GM12891 (cell line): ENCODE measurements at regions not wholly inside any gene's neighbourhood (a gene's known extent, or its start where the extent isn't known, plus 50 kb on each side); places are given as distances from the start of the nearest gene placed in this dataset.
"Not testable (repeated sequence)": the region's sequence is repeated elsewhere in the genome, so short reads cannot be mapped to it uniquely, and the experiment has no call there.

Source experiments
- DNase-seq: peaks from one replicate; pipeline ENCODE4 v3.0.0; 2011; ENCODE audit warnings: low spot score; ENCODE audit not compliant: insufficient read length
- FAIRE-seq: peaks from 2 replicates; lab custom pipeline; 2011; peaks lifted over from hg19 to GRCh38; lab: Jason Lieb, UNC
- PAX5 ChIP-seq: IDR thresholded peaks from 2 replicates; pipeline ENCODE4 v1.6.1; 2011; ENCODE audit warnings: low read length, moderate library complexity, mild to moderate bottlenecking; ENCODE audit not compliant: insufficient read depth, severe bottlenecking
- POLR2A ChIP-seq: IDR thresholded peaks from 2 replicates; pipeline ENCODE4 v1.6.1; 2011; ENCODE audit warnings: low read depth, low read length, control low read depth
- POLR2AphosphoS5 ChIP-seq: IDR thresholded peaks from 2 replicates; pipeline ENCODE4 v1.6.1; 2011; ENCODE audit warnings: low read depth, low read length, control low read depth
- POU2F2 ChIP-seq: IDR thresholded peaks from 2 replicates; pipeline ENCODE4 v1.6.1; 2011; ENCODE audit warnings: low read depth, mild to moderate bottlenecking, control low read depth, low read length, moderate library complexity
- SPI1 ChIP-seq: IDR thresholded peaks from 2 replicates; pipeline ENCODE4 v1.6.1; 2011; ENCODE audit warnings: low read depth, low read length, control low read depth
- TAF1 ChIP-seq: IDR thresholded peaks from 2 replicates; pipeline ENCODE4 v1.6.1; 2011; ENCODE audit warnings: low read depth, low read length, control low read depth

GRCh38 chr17:20771104-20771503 lies 191.6 kb downstream of the CDRT15L2 start:
- TF ChIP-seq PAX5 (no peak), POU2F2 (no peak), POLR2A (no peak), SPI1 (no peak), POLR2AphosphoS5 (no peak), TAF1 (no peak)
- no peak for DNase-seq
- no peak for FAIRE-seq

GRCh38 chr17:20774472-20775135 lies 195.1 kb downstream of the CDRT15L2 start:
- no peak for DNase-seq
- no peak for FAIRE-seq
- no peak for TF ChIP-seq SPI1
- no peak for TF ChIP-seq TAF1

- DNase-seq, result no peak
- no peak for FAIRE-seq
- TF ChIP-seq POU2F2 (no peak), PAX5 (no peak), POLR2AphosphoS5 (no peak), SPI1 (no peak), TAF1 (no peak), POLR2A (no peak)
Measured at GRCh38 chr17:20775331-20775730, 195.8 kb downstream of the CDRT15L2 start.

GRCh38 chr17:20779521-20779920 lies 200.0 kb downstream of the CDRT15L2 start:
- FAIRE-seq (no peak), DNase-seq (no peak)
- TF ChIP-seq POLR2AphosphoS5 (no peak), PAX5 (no peak), POLR2A (no peak), SPI1 (no peak), TAF1 (no peak)

GRCh38 chr17:20781260-20781659 lies 201.7 kb downstream of the CDRT15L2 start:
- FAIRE-seq, result no peak

GRCh38 chr17:20781869-20782268 lies 202.3 kb downstream of the CDRT15L2 start:
- not testable (repeated sequence) for FAIRE-seq, DNase-seq

More at GRCh38 chr17:20781260-20781659, 201.7 kb downstream of the CDRT15L2 start:
- TF ChIP-seq PAX5 (no peak), TAF1 (no peak), POLR2A (no peak), POLR2AphosphoS5 (no peak), SPI1 (no peak), POU2F2 (no peak)
- DNase-seq, result no peak

- TF ChIP-seq TAF1 (no peak), POLR2A (no peak), POU2F2 (no peak), POLR2AphosphoS5 (no peak), PAX5 (no peak), SPI1 (no peak)
- FAIRE-seq (no peak), DNase-seq (no peak)
Measured at GRCh38 chr17:20783091-20783490, 203.6 kb downstream of the CDRT15L2 start.

- FAIRE-seq (no peak), DNase-seq (no peak)
- TF ChIP-seq POU2F2 (no peak), SPI1 (no peak), POLR2AphosphoS5 (no peak), TAF1 (no peak), POLR2A (no peak), PAX5 (no peak)
Measured at GRCh38 chr17:20784100-20784665, 204.7 kb downstream of the CDRT15L2 start.

- DNase-seq (no peak), FAIRE-seq (no peak)
- TF ChIP-seq PAX5 (no peak), POLR2A (no peak), POU2F2 (no peak), POLR2AphosphoS5 (no peak), SPI1 (no peak), TAF1 (no peak)
Measured at GRCh38 chr17:20787281-20787680, 207.8 kb downstream of the CDRT15L2 start.

GRCh38 chr17:20791626-20792025 lies 212.1 kb downstream of the CDRT15L2 start:
- FAIRE-seq, result no peak
- no peak for DNase-seq
- TF ChIP-seq TAF1 (no peak), PAX5 (no peak), POLR2A (no peak), POLR2AphosphoS5 (no peak), SPI1 (no peak), POU2F2 (no peak)

- FAIRE-seq, DNase-seq: not testable (repeated sequence)
Measured at GRCh38 chr17:20794532-20794931, 215.0 kb downstream of the CDRT15L2 start.
